PC-3 (cell line): ENCODE measurements at regions not wholly inside any gene's neighbourhood (a gene's known extent, or its start where the extent isn't known, plus 50 kb on each side); places are given as distances from the start of the nearest gene placed in this dataset.

Experiments
- ATAC-seq: fragments of 200-7000 bp; cut with Tn5 transposase; 2 replicates; pipeline ENCODE4 v1.9.1; 2020; ENCODE audit warnings: mild to moderate bottlenecking, moderate library complexity
- BruUV-seq: library from RNA; stranded (reverse); fragments of 400-500 nt; replicated peaks from 2 replicates; lab custom pipeline; 2021; lab: Mats Ljungman, UMichigan
- CTCF ChIA-PET: fragments of 300-600 bp; sonication (Branson Sonifier 250); formaldehyde crosslinking; loops from one replicate; lab custom pipeline; 2022; ENCODE audit warnings: antibody characterized with exemption; lab: Charles Lee
- POLR2A ChIA-PET: fragments of 300-600 bp; sonication (Branson Sonifier 250); formaldehyde crosslinking; loops from one replicate; lab custom pipeline; 2022; ENCODE audit warnings: antibody characterized with exemption; ENCODE audit not compliant: unreplicated experiment; lab: Charles Lee
- DNase-seq: peaks from one replicate; pipeline ENCODE4 v3.0.0-alpha.2; 2015
- H2AFZ ChIP-seq: fragments of 300-600 bp; sonication (generic); 2 replicates; pipeline ENCODE4 v1.6.0; 2016; ENCODE audit warnings: antibody characterized with exemption, low read length
- H3F3A ChIP-seq: fragments of 300-600 bp; sonication (generic); one replicate; pipeline ENCODE4 v1.6.0; 2017; ENCODE audit warnings: antibody characterized with exemption, low read length, control low read depth, mild to moderate bottlenecking; ENCODE audit not compliant: unreplicated experiment
- H3K27ac ChIP-seq: fragments of 300-600 bp; sonication (generic); 2 replicates; pipeline ENCODE4 v1.5.1; 2016; ENCODE audit warnings: mild to moderate bottlenecking, low read length
- H3K27me3 ChIP-seq: fragments of 300-600 bp; sonication (generic); 2 replicates; pipeline ENCODE4 v1.6.1; 2016; ENCODE audit warnings: low read length, mixed read lengths
- H3K36me3 ChIP-seq: fragments of 300-600 bp; sonication (generic); 2 replicates; pipeline ENCODE4 v1.6.1; 2016; ENCODE audit warnings: low read depth, mixed run types, low read length, mixed read lengths
- H3K4me1 ChIP-seq: fragments of 300-600 bp; sonication (generic); 2 replicates; pipeline ENCODE4 v1.5.1; 2016; ENCODE audit warnings: low read length; ENCODE audit not compliant: insufficient read depth
- H3K4me2 ChIP-seq: fragments of 300-600 bp; sonication (generic); 2 replicates; pipeline ENCODE4 v1.6.0; 2016; ENCODE audit warnings: low read length
- H3K4me3 ChIP-seq: fragments of 300-600 bp; sonication (generic); 2 replicates; pipeline ENCODE4 v1.5.1; 2016; ENCODE audit warnings: mild to moderate bottlenecking, low read length, mixed read lengths
- H3K79me2 ChIP-seq: fragments of 300-600 bp; sonication (generic); 2 replicates; pipeline ENCODE4 v1.6.1; 2017; ENCODE audit warnings: low read length, mixed read lengths
- H3K9ac ChIP-seq: fragments of 300-600 bp; sonication (generic); 2 replicates; pipeline ENCODE4 v1.6.0; 2016; ENCODE audit warnings: mild to moderate bottlenecking, low read length
- H3K9me2 ChIP-seq: fragments of 300-600 bp; sonication (generic); replicated peaks from 2 replicates; pipeline ENCODE4 v1.6.1; 2016; ENCODE audit warnings: mixed run types, low read length, mixed read lengths
- H3K9me3 ChIP-seq: fragments of 300-600 bp; sonication (generic); 2 replicates; pipeline ENCODE4 v1.6.1; 2016; ENCODE audit warnings: low read length, mixed read lengths
- H4K20me1 ChIP-seq: fragments of 300-600 bp; sonication (generic); 2 replicates; pipeline ENCODE4 v1.6.1; 2016; ENCODE audit warnings: low read length, mixed read lengths
- EZH2 ChIP-seq: fragments of 300-600 bp; sonication (generic); IDR thresholded peaks from one replicate; pipeline ENCODE4 v1.6.1; 2017; ENCODE audit warnings: antibody characterized with exemption, mild to moderate bottlenecking, low read length; ENCODE audit not compliant: unreplicated experiment
- EZH2phosphoT487 ChIP-seq: fragments of 300-600 bp; sonication (generic); IDR thresholded peaks from 2 replicates; pipeline ENCODE4 v1.6.1; 2018; ENCODE audit warnings: mild to moderate bottlenecking, antibody characterized with exemption, low read length, borderline replicate concordance
- intact Hi-C: fragments of 100-400 bp; cut with micrococcal nuclease; formaldehyde crosslinking; loops from 2 replicates; pipeline ENCODE4 v1.9.0; 2023
- TF ChIP-seq, protein P1 (sequence below): fragments of 300-600 bp; sonication (generic); conservative IDR thresholded peaks from 2 replicates; pipeline ENCODE4 v1.5.1; 2017; ENCODE audit warnings: antibody characterized with exemption, low read depth, mild to moderate bottlenecking, low read length

DNA sequence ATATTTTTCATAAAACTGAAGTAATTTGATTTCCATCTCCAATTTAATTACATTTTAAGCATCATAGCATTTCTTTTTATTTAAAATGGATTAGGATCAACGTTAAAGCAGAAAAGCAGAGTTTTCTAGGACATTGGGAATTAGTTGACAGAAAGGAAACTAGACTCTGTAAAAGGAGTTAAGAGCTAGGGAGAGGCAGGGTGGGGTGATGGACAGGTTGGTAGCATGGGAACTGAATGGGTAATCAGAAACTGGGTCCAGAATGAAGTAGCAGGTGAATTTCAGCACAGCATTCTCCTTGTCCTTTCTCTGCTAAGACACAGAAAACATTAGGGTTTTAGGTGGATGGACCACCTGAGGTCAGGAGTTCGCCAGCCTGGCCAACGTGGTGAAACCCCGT lies 97.6 kb downstream of the ANAPC4 start:
- H3K9ac ChIP-seq, result no peak overlapping the region
- H3K27ac ChIP-seq, result no peak overlapping the region
- no TSS peak for BruUV-seq
- CTCF ChIA-PET, result no interaction called here
- no peaks in the 10 kb centered on the region for H3K4me1 ChIP-seq
- no peak for DNase-seq
- intact Hi-C loops, result no loop called here
- no peak for ATAC-seq
- POLR2A ChIA-PET, result no interaction called here
- H3K4me2 ChIP-seq, result no peak overlapping the region
- no peaks in the 10 kb centered on the region for H3K9me3 ChIP-seq
- H3K79me2 ChIP-seq, result no peaks in the 10 kb centered on the region
- H3F3A ChIP-seq, result no peaks in the 10 kb centered on the region
- H3K9me2 ChIP-seq, result no peaks in the 10 kb centered on the region
- no peaks in the 10 kb centered on the region for H3K27me3 ChIP-seq
- no peak overlapping the region for H2AFZ ChIP-seq
- TF ChIP-seq EZH2phosphoT487, result no peak
- TF ChIP-seq, protein P1, sequence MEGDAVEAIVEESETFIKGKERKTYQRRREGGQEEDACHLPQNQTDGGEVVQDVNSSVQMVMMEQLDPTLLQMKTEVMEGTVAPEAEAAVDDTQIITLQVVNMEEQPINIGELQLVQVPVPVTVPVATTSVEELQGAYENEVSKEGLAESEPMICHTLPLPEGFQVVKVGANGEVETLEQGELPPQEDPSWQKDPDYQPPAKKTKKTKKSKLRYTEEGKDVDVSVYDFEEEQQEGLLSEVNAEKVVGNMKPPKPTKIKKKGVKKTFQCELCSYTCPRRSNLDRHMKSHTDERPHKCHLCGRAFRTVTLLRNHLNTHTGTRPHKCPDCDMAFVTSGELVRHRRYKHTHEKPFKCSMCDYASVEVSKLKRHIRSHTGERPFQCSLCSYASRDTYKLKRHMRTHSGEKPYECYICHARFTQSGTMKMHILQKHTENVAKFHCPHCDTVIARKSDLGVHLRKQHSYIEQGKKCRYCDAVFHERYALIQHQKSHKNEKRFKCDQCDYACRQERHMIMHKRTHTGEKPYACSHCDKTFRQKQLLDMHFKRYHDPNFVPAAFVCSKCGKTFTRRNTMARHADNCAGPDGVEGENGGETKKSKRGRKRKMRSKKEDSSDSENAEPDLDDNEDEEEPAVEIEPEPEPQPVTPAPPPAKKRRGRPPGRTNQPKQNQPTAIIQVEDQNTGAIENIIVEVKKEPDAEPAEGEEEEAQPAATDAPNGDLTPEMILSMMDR, result no peak
- no peak for TF ChIP-seq EZH2
- no peak overlapping the region for H3K4me3 ChIP-seq
- H4K20me1 ChIP-seq, result no peaks in the 10 kb centered on the region
- no peaks in the 10 kb centered on the region for H3K36me3 ChIP-seq

DNA sequence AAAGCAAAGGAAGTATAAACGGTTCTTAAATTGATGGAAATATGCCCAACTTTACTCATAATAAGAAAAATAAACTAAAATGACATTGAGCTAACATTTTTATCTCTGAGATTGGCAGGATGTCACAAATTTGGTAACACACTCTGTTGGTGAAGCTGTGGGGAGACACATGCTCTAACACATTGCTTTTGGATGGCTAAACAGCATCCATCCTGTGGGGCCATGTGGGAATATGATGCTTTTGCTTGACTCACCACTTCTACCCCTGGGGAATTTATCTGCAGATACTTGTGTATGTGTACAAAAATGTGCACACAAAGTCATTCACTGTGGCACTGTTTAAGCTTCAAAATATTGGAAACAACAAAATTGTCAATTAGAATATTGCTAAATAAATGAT lies 100.2 kb downstream of the ANAPC4 start:
- H4K20me1 ChIP-seq, result no peaks in the 10 kb centered on the region
- TF ChIP-seq EZH2 (no peak), EZH2phosphoT487 (no peak)
- TF ChIP-seq, protein P1, result no peak
- H3K9me3 ChIP-seq, result no peaks in the 10 kb centered on the region
- H2AFZ ChIP-seq, result no peak overlapping the region
- no peaks in the 10 kb centered on the region for H3F3A ChIP-seq
- no peak overlapping the region for H3K27ac ChIP-seq
- no peak overlapping the region for H3K4me3 ChIP-seq
- H3K27me3 ChIP-seq, result no peaks in the 10 kb centered on the region
- no TSS peak for BruUV-seq
- ChIA-PET POLR2A (no interaction called here), CTCF (no interaction called here)
- ATAC-seq (no peak), DNase-seq (no peak)
- H3K79me2 ChIP-seq, result no peaks in the 10 kb centered on the region
- no peaks in the 10 kb centered on the region for H3K9me2 ChIP-seq
- no peak overlapping the region for H3K9ac ChIP-seq
- intact Hi-C loops, result no loop called here
- H3K4me2 ChIP-seq, result no peak overlapping the region
- no peaks in the 10 kb centered on the region for H3K4me1 ChIP-seq
- no peaks in the 10 kb centered on the region for H3K36me3 ChIP-seq

DNA sequence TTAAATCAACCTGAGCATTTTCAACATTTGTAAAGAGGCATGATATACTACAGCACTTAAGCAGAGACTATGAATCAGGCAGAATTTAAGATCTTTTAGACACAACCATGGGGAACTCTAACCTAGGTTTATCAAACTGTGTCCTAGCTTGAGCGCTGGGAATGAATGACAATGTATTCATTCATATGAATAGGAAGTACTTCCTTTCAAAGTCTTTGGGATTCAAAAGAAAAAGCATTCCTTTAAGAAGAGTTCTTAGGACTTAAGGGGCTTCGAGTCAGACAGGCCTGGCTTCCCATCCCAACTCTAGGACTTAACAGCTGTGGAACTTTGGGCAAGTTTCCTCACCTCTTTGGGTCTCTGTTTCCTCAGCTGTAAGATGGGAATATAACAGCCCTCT lies 104.6 kb downstream of the ANAPC4 start:
- TF ChIP-seq EZH2phosphoT487, result no peak
- TF ChIP-seq, protein P1, result no peak
- no peak for TF ChIP-seq EZH2
- no peak for ATAC-seq
- CTCF ChIA-PET, result no interaction called here

More for the DNA sequence above, 104.6 kb downstream of the ANAPC4 start:
- Histone ChIP-seq H3K36me3 (no peaks in the 10 kb centered on the region), H3K79me2 (no peaks in the 10 kb centered on the region), H3K9ac (no peak overlapping the region), H3K4me1 (peaks cover 5% of the 10 kb centered on the region; the same call in 1 of the 2 replicates), H3K4me2 (no peak overlapping the region), H3K27ac (no peak overlapping the region), H3F3A (no peaks in the 10 kb centered on the region), H2AFZ (no peak overlapping the region), H3K9me3 (no peaks in the 10 kb centered on the region), H4K20me1 (no peaks in the 10 kb centered on the region), H3K27me3 (no peaks in the 10 kb centered on the region), H3K4me3 (no peak overlapping the region), H3K9me2 (no peaks in the 10 kb centered on the region)
- BruUV-seq, result no TSS peak
- POLR2A ChIA-PET, result no interaction called here
- no peak for DNase-seq
- intact Hi-C loops, result no loop called here
